Heart right ventricle (tissue), 16 donors: ENCODE measurements at regions not wholly inside any gene's neighbourhood (a gene's known extent, or its start where the extent isn't known, plus 50 kb on each side); places are given as distances from the start of the nearest gene placed in this dataset.

Experiments
- ATAC-seq, 8 donors: fragments of 200-7000 bp; cut with Tn5 transposase; one replicate each; pipeline ENCODE4 v1.9.1; 2020; ENCODE audit warnings: mild to moderate bottlenecking in 8 of 8, moderate library complexity in 8 of 8, moderate number of reproducible peaks in 1 of 8
- DNase-seq, 2 donors: peaks; one replicate each; pipeline ENCODE4 v3.0.0-alpha.2; 2020
- H3K27ac ChIP-seq, 10 donors: fragments of 200-600 bp; sonication (generic) in 2 of 10; one replicate each; pipeline versions ENCODE4 v1.5.0 to v1.8.0; 2020 to 2022; ENCODE audit warnings: mild to moderate bottlenecking in 3 of 10
- H3K27me3 ChIP-seq, 7 donors: fragments of 200-600 bp; one replicate each; pipeline ENCODE4 v1.8.0; 2021 to 2022; ENCODE audit warnings: mild to moderate bottlenecking in 2 of 7
- H3K36me3 ChIP-seq, 9 donors: fragments of 200-600 bp; sonication (generic) in 1 of 9; one replicate each; pipeline versions ENCODE4 v1.5.0 to v1.8.0; 2020 to 2022; ENCODE audit warnings: mild to moderate bottlenecking in 2 of 9
- H3K4me1 ChIP-seq, 9 donors: fragments of 200-600 bp; sonication (generic) in 1 of 9; one replicate each; pipeline versions ENCODE4 v1.5.0 to v1.8.0; 2020 to 2022; ENCODE audit warnings: mild to moderate bottlenecking in 4 of 9
- H3K4me3 ChIP-seq, 10 donors: fragments of 200-600 bp; sonication (generic) in 2 of 10; one replicate each; pipeline versions ENCODE4 v1.5.0 to v1.8.0; 2020 to 2022; ENCODE audit warnings: mild to moderate bottlenecking in 7 of 10, moderate library complexity in 2 of 10
- H3K9me3 ChIP-seq, 11 donors: fragments of 200-600 bp in 10 of 11; sonication (generic) in 2 of 11; one replicate each; pipeline versions ENCODE4 v1.5.0 to v1.8.0; 2013 to 2022; ENCODE audit warnings: mild to moderate bottlenecking in 2 of 11, control low read depth in 1 of 11, moderate library complexity in 1 of 11
- WGBS, 2 donors: extraction: QIAGEN DNeasy Blood & Tissue Kit; methylation state at CpG; one replicate each; pipeline ENCODE4 v1.1.7; 2013; ENCODE audit warnings: inconsistent platforms in 1 of 2; 5-methylcytosine and 5-hydroxymethylcytosine counted together
- intact Hi-C, 10 donors: fragments of 100-400 bp; cut with DNase I; formaldehyde crosslinking; loops; one replicate each; pipeline versions ENCODE4 v1.11.1 to v1.14.2; 2022
- TF ChIP-seq, protein P1 (sequence below), 9 donors: fragments of 200-600 bp; sonication (generic) in 2 of 9; IDR thresholded peaks; one replicate each; pipeline versions ENCODE4 v1.5.0 to v1.8.0; 2021 to 2022; ENCODE audit warnings: antibody characterized with exemption in 9 of 9, mild to moderate bottlenecking in 5 of 9, moderate library complexity in 1 of 9
- donor health status: Arrhythmogenic right ventricular cardiomyopathy.
- donor health status: ischemic (EF 13 %, LVEDD 7.1; RV severe dilation, severe dysfunction).
- donor health status: healthy with polysubstance abuse.
- donor health status: DM: no; HTN: yes; CAD: no.
- donor health status: DM: no; HTN: no; CAD: no.
- donor health status: ischemic (EF 25% LVEDD 6.9; RV normal size, moderate dysfunction).
- donor health status: ischemic (EF 25% LVEDD 5.7; RV mildly dilated, moderate dysfunction).
- donor health status: healthy.
- donor health status: DM: yes; HTN: yes; CAD: no.
- donor health status: Ischemic cardiomyopathy.
- donor health status: ischemic (EF 35%, LVEDD 5.7; RV mildly dilated, moderate dysfunction).
- donor health status: nonischemic (EF 11% LVEDD 7.7; RV severe dilation, severe dysfunction).
- donor health status: DM: yes; HTN: yes; CAD: no.
- donor health status: PGD.
- donor health status: ischemic (EF 29% LVEDD 5.4; RV normal size, mild dysfunction).
- donor health status: nonischemic (EF 23%, LVEDD 6.1; RV moderate dilation, normal function).

DNA sequence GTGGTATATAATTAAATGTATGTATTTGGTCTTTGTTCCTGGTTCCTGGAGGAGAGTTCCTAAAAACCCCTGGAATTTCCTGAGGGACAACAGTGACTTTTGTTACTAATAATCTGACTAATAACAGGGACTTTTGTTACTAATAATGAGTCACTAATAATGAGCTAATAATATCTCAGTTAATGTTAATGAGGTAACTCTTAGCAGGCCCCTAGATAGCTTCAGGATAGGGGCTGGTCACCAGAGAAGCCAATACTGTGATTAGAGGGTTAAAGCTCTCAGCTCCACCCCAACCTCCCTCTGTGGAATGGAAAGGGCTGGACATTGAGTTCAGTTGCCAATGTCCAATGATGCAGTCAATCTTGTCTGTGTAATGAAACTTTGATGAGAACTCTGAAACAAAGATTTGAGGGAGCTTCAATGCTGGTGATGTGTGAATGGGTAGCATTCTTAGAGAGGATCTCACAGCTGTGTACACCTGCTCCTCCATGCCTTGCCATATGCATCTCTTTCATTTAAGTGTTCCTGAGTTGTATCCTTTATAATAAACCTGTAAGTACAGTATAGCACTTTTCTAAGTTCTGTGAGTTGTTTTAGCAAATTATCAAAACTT, 1431.4 kb upstream of the TENM4 start:
- Histone ChIP-seq H3K27ac (no peak overlapping the region), H3K4me3 (no peak overlapping the region), H3K4me1 (no peaks in the 10 kb centered on the region), H3K36me3 (no peaks in the 10 kb centered on the region), H3K9me3 (no peaks in the 10 kb centered on the region), H3K27me3 (no peaks in the 10 kb centered on the region)
- ATAC-seq (no peak), DNase-seq (no peak)
- intact Hi-C loops = loop anchor here in 1 of 10 donors (10.0 kb wide), 1 partner anchor 63 kb away; no protein-coding TSS in a partner anchor
- TF ChIP-seq, protein P1, sequence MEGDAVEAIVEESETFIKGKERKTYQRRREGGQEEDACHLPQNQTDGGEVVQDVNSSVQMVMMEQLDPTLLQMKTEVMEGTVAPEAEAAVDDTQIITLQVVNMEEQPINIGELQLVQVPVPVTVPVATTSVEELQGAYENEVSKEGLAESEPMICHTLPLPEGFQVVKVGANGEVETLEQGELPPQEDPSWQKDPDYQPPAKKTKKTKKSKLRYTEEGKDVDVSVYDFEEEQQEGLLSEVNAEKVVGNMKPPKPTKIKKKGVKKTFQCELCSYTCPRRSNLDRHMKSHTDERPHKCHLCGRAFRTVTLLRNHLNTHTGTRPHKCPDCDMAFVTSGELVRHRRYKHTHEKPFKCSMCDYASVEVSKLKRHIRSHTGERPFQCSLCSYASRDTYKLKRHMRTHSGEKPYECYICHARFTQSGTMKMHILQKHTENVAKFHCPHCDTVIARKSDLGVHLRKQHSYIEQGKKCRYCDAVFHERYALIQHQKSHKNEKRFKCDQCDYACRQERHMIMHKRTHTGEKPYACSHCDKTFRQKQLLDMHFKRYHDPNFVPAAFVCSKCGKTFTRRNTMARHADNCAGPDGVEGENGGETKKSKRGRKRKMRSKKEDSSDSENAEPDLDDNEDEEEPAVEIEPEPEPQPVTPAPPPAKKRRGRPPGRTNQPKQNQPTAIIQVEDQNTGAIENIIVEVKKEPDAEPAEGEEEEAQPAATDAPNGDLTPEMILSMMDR (IDR thresholded peaks at IDR 0.05) = no peak

DNA sequence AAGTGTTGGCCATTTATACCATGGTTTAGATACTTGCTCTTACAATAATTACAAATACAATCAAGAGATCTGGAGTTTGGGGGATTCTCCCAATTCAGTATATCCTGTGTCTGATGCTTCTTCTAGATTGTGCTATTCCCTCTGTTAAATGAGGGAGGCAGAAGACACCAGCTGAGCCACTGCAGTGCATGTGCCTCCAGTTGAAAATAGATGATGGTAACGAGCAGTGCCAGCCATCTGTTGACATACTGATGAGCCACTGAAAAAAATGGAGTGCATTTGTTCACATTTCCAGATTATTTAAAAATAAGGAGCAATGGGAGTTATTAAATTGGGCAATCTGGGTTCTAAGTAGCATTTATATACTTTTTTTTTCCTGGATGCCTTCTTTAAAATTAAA, 1428.0 kb upstream of the TENM4 start:
- Histone ChIP-seq H3K36me3 (no peaks in the 10 kb centered on the region), H3K4me3 (no peak overlapping the region), H3K4me1 (no peaks in the 10 kb centered on the region), H3K9me3 (no peaks in the 10 kb centered on the region), H3K27me3 (no peaks in the 10 kb centered on the region), H3K27ac (no peak overlapping the region)
- TF ChIP-seq, protein P1 (IDR thresholded peaks at IDR 0.05) = no peak
- intact Hi-C loops = no loop called here
- WGBS, 2 donors = 66% methylated on average over 1 of the region's 1 CpG
- DNase-seq (no peak), ATAC-seq (no peak)

DNA sequence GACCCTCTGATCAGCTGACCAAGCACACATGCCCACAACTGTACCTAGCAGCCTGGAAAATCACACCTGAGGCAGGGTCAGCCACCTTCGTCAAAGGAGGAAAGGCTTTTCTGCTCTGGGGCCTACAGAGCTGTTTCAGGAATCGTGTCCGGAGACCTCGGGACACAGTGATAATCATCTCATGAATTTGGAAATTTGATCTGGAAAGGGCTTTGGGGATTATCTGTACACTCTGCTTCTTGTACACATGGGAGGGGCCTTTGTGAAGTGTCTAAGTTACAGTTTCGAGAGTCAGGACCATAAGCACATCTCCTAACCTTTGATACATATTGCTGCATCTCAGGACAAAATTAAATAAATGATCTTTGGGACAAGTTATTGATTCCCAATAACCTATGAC, 1421.2 kb upstream of the TENM4 start:
- no peaks in the 10 kb centered on the region for H3K36me3 ChIP-seq
- intact Hi-C loops = no loop called here
- H3K4me3 ChIP-seq = no peak overlapping the region
- no peak overlapping the region for H3K27ac ChIP-seq
- WGBS, 2 donors = 86 to 89% methylated on average over 5 of the region's 5 CpGs
- no peaks in the 10 kb centered on the region for H3K4me1 ChIP-seq
- DNase-seq = no peak
- TF ChIP-seq, protein P1 (IDR thresholded peaks at IDR 0.05) = no peak
- H3K27me3 ChIP-seq = no peaks in the 10 kb centered on the region
- no peak for ATAC-seq
- peaks cover 0 to 2% (median 0%) of the 10 kb centered on the region in 11 donors for H3K9me3 ChIP-seq

DNA sequence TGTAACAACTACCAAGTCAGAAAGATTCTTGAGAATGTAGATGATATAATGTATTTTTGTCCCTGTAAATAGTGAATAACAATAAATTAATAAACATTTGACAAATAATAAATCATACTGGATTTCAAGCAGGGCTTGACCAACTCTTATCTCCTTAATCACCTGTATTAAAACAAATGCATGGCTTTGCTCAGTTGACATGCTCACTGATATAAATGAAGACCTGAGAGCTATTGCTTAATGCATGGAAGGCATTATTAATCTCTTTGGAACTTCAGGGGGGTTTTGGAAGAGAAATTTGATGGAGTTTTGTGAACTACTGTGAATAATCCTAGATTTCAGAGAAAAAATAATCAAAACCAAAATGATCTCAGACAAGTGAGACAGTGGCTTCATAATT, 1420.4 kb upstream of the TENM4 start:
- intact Hi-C loops = no loop called here
- no peak overlapping the region for H3K4me3 ChIP-seq
- TF ChIP-seq, protein P1 (IDR thresholded peaks at IDR 0.05) = no peak
- H3K36me3 ChIP-seq = no peaks in the 10 kb centered on the region
- H3K4me1 ChIP-seq = no peaks in the 10 kb centered on the region
- no peaks in the 10 kb centered on the region for H3K27me3 ChIP-seq
- ATAC-seq = no peak
- peaks cover 0 to 2% (median 0%) of the 10 kb centered on the region in 11 donors for H3K9me3 ChIP-seq
- H3K27ac ChIP-seq = no peak overlapping the region
- no peak for DNase-seq
